NCI-H128 (cell line): ENCODE measurements at regions not wholly inside any gene's neighbourhood (a gene's known extent, or its start where the extent isn't known, plus 50 kb on each side); places are given as distances from the start of the nearest gene placed in this dataset.
"Not testable (repeated sequence)": the region's sequence is repeated elsewhere in the genome, so short reads cannot be mapped to it uniquely, and the experiment has no call there.

Experiments
- DNase-seq: peaks from one replicate; lab custom pipeline; 2025; ENCODE audit not compliant: unreplicated experiment; lab: John Stamatoyannopoulos, UW

- no peak for DNase-seq
Observed at GRCh38 chr1:224791362-224791941, 138.0 kb upstream of the DNAH14 start.

- DNase-seq, result no peak
Observed at GRCh38 chr1:224795591-224795990, 133.9 kb upstream of the DNAH14 start.

DNA sequence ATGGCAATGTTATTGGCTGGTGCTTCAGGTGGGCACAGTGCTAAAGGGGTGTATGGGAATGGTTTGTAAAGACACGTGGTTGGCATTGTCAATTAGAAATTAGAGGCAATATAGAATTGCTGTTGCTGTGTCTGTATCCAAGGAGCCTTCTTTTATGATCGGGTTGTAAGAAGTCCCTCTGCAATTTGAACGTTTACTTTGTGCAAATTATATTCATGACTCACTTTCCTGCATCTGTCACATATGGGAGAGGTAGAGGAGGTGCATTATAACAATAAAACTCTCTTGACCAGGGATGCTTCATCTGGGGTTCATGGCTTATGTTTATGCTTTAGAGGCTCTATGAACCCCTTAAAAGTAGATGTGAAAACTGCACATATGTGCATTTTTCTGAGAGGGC is 130.4 kb upstream of the DNAH14 start:
- no peak for DNase-seq

- DNase-seq, result no peak
Observed at GRCh38 chr1:224800486-224801119, 128.9 kb upstream of the DNAH14 start.

GRCh38 chr1:224801844-224802490 is 127.5 kb upstream of the DNAH14 start:
- no peak for DNase-seq

- DNase-seq, result no peak
Observed at GRCh38 chr1:224802617-224803016, 126.9 kb upstream of the DNAH14 start.

GRCh38 chr1:224804220-224804619 is 125.3 kb upstream of the DNAH14 start:
- no peak for DNase-seq

GRCh38 chr1:224805889-224806288 is 123.6 kb upstream of the DNAH14 start:
- DNase-seq, result no peak

DNA sequence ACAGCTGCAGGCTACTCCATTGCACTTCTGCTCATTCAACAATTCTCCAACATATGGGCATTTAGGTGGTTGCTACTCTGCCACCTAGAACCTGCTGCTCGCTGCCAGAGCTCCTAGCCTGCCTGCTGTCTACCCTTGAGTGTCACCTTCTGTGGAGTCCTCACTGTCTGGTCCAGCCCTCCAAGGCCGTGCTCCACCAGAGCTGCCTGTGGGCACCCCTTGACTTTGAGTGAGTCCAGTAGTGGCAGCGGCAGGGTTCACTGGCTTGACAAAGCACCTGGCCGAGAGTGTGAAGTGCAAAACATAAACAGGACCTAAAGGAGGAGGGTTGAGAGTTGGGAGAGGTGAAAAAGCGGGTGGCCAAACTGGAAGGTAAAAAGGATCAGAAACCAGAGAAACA is 120.3 kb upstream of the DNAH14 start:
- no peak for DNase-seq

- no peak for DNase-seq
Observed at GRCh38 chr1:224809613-224810012, 119.9 kb upstream of the DNAH14 start.

DNA sequence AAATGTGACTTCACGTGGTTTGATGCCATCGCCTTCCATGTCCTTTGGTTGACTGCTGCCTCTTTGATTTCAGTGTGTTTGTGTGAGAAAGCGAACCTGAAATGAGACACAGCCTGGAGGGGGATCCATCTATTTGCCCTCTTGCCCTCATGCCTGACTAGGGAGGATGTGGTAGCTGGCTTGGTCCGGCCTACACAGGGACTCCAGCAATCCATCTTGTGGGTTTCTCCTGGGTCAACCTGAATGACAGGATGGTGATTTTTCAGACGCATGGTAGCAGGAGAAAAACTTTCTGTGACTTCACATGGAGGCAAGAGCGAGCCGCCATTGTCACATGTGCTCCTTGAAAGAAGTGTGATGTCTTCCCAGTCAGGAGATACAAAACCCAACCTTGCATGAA is 117.9 kb upstream of the DNAH14 start:
- no peak for DNase-seq

GRCh38 chr1:224815647-224816046 is 113.8 kb upstream of the DNAH14 start:
- no peak for DNase-seq

DNA sequence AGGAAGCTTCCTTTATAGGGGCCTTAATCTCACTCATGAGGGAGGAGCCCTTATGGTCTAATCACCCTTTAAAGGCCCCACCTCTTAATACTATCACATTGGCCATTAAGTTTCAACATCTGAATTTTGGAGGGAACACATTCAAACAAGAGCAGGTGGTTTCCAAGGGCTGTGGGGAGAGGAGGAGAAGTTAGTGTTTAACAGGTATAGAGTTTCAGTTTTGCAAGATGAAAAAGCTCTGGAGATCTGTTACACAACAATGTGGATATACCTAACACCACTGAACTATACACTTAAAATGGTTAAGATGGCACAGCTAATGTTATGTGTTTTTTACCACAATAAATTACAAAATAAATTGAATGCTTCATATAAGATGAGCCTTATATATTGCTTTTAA is 113.4 kb upstream of the DNAH14 start:
- DNase-seq, result no peak

DNA sequence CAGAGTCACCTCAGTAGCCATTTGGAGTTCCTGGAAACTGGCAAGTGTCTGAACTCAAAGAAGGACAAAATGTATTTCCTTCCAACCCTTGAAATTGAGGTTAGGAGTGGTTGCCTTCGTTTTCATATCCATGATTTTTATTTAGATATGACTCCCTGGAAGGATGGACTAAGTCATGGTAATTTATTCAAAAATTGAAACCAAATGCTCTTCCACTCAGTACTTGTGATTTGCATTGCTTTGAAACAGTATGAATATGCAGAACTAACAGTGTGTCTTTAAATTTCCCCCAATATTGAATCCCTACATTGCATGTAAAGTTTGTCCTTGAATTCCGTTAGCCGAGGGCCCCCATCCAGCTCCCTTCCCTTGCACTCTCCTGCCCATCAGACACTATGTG is 112.1 kb upstream of the DNAH14 start:
- no peak for DNase-seq

GRCh38 chr1:224819861-224820260 is 109.6 kb upstream of the DNAH14 start:
- DNase-seq, result no peak

GRCh38 chr1:224820341-224820740 is 109.1 kb upstream of the DNAH14 start:
- no peak for DNase-seq

DNA sequence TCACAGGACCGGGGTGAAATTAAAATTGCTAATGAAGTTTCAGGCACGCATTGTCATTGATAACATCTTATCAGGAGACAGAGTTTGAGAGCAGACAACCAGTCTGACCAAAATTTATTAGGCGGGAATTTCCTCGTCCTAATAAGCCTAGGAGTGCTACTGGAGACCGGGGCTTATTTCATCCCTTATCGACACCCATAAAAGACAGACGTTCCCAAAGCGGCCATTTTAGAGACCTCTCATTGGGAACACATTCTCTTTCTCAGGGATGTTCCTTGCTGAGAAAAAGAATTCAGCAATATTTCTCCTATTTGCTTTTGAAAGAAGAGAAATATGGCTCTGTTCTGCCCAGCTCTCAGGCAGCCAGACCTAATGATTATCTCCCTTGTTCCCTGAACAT is 107.7 kb upstream of the DNAH14 start:
- DNase-seq, result not testable (repeated sequence)

- DNase-seq, result no peak
Observed at GRCh38 chr1:224825525-224826000, 103.9 kb upstream of the DNAH14 start.

- no peak for DNase-seq
Observed at GRCh38 chr1:224828691-224829090, 100.8 kb upstream of the DNAH14 start.

GRCh38 chr1:224831501-224831900 is 98.0 kb upstream of the DNAH14 start:
- DNase-seq, result no peak

- DNase-seq, result not testable (repeated sequence)
Observed at GRCh38 chr1:224839648-224840300, 89.7 kb upstream of the DNAH14 start.

- not testable (repeated sequence) for DNase-seq
Observed at GRCh38 chr1:224841803-224842202, 87.7 kb upstream of the DNAH14 start.
